H9 (cell line): ENCODE measurements at regions not wholly inside any gene's neighbourhood (a gene's known extent, or its start where the extent isn't known, plus 50 kb on each side); places are given as distances from the start of the nearest gene placed in this dataset.

Experiments used
- DNase-seq: peaks from one replicate; pipeline ENCODE4 v3.0.0-alpha.2; 2017
- H2AFZ ChIP-seq: one replicate; pipeline ENCODE4 v1.6.1; 2013; ENCODE audit warnings: mild to moderate bottlenecking, low read length, control low read depth, moderate library complexity
- H2AK5ac ChIP-seq: 2 replicates; pipeline ENCODE4 v1.6.1; 2013; ENCODE audit warnings: low read length, control low read depth, mixed read lengths; ENCODE audit not compliant: insufficient read length
- H2BK120ac ChIP-seq: one replicate; pipeline ENCODE4 v1.6.1; 2013; ENCODE audit warnings: low read depth, mild to moderate bottlenecking, low read length, control low read depth, inconsistent platforms; ENCODE audit not compliant: poor library complexity, severe bottlenecking
- H2BK12ac ChIP-seq: 2 replicates; pipeline ENCODE4 v1.6.1; 2013; ENCODE audit warnings: low read length, control low read depth, mixed read lengths, low read depth; ENCODE audit not compliant: insufficient read length
- H2BK15ac ChIP-seq: 2 replicates; pipeline ENCODE4 v1.6.1; 2013; ENCODE audit warnings: low read depth, low read length, control low read depth
- H2BK20ac ChIP-seq: one replicate; pipeline ENCODE4 v1.6.1; 2013; ENCODE audit warnings: low read depth, mild to moderate bottlenecking, low read length, control low read depth, inconsistent platforms; ENCODE audit not compliant: poor library complexity, severe bottlenecking
- H2BK5ac ChIP-seq: 2 replicates; pipeline ENCODE4 v1.6.1; 2013; ENCODE audit warnings: low read length, control low read depth, mixed read lengths; ENCODE audit not compliant: insufficient read length
- H3K14ac ChIP-seq: 2 replicates; pipeline ENCODE4 v1.6.1; 2013; ENCODE audit warnings: low read length, control low read depth; ENCODE audit not compliant: insufficient read depth
- H3K18ac ChIP-seq: 2 replicates; pipeline ENCODE4 v1.6.1; 2013; ENCODE audit warnings: low read depth, mild to moderate bottlenecking, mixed read lengths, low read length, control low read depth; ENCODE audit not compliant: insufficient read length
- H3K23ac ChIP-seq: 2 replicates; pipeline ENCODE4 v1.6.1; 2013; ENCODE audit warnings: low read length, control low read depth, mixed read lengths, low read depth; ENCODE audit not compliant: insufficient read length
- H3K23me2 ChIP-seq: 2 replicates; pipeline ENCODE4 v1.6.1; 2013; ENCODE audit warnings: low read depth, mild to moderate bottlenecking, mixed read lengths, low read length, control low read depth; ENCODE audit not compliant: insufficient read length, poor library complexity, severe bottlenecking
- H3K27ac ChIP-seq: 2 replicates; pipeline ENCODE4 v1.5.1; 2013; ENCODE audit warnings: low read length, control low read depth, mixed read lengths, low read depth; ENCODE audit not compliant: insufficient read length
- H3K27me3 ChIP-seq: 2 replicates; pipeline ENCODE4 v1.6.1; 2013; ENCODE audit warnings: low read length, control low read depth, inconsistent platforms; ENCODE audit not compliant: insufficient read depth
- H3K4ac ChIP-seq: 2 replicates; pipeline ENCODE4 v1.6.1; 2013; ENCODE audit warnings: low read depth, mild to moderate bottlenecking, control low read depth, inconsistent platforms, low read length, moderate library complexity
- H3K4me1 ChIP-seq: 2 replicates; pipeline ENCODE4 v1.6.1; 2013; ENCODE audit warnings: low read length, control low read depth, inconsistent platforms; ENCODE audit not compliant: insufficient read depth
- H3K4me2 ChIP-seq: 2 replicates; pipeline ENCODE4 v1.6.1; 2013; ENCODE audit warnings: low read length, control low read depth, mixed read lengths; ENCODE audit not compliant: insufficient read length, insufficient read depth
- H3K56ac ChIP-seq: 2 replicates; pipeline ENCODE4 v1.6.1; 2013; ENCODE audit warnings: low read depth, mild to moderate bottlenecking, mixed read lengths, low read length, control low read depth; ENCODE audit not compliant: insufficient read length
- H3K79me1 ChIP-seq: 2 replicates; pipeline ENCODE4 v1.6.1; 2013; ENCODE audit warnings: low read depth, mild to moderate bottlenecking, moderate library complexity, low read length, control low read depth, inconsistent platforms; ENCODE audit not compliant: insufficient read depth, poor library complexity, severe bottlenecking
- H3K79me2 ChIP-seq: 2 replicates; pipeline ENCODE4 v1.6.1; 2013; ENCODE audit warnings: low read length, control low read depth, inconsistent platforms; ENCODE audit not compliant: insufficient read depth
- H3K9ac ChIP-seq: 2 replicates; pipeline ENCODE4 v1.6.1; 2013; ENCODE audit warnings: low read length, control low read depth, mixed read lengths; ENCODE audit not compliant: insufficient read length; ENCODE audit errors: extremely low read depth
- H3K9me3 ChIP-seq: one replicate; pipeline ENCODE4 v1.6.1; 2013; ENCODE audit warnings: low read depth, low read length, inconsistent platforms; ENCODE audit not compliant: control insufficient read depth
- H3T11ph ChIP-seq: one replicate; pipeline ENCODE4 v1.6.1; 2013; ENCODE audit warnings: mild to moderate bottlenecking, low read length, control low read depth, inconsistent platforms
- H4K20me1 ChIP-seq: one replicate; pipeline ENCODE4 v1.6.1; 2013; ENCODE audit not compliant: control insufficient read depth, insufficient read length, insufficient read depth
- H4K5ac ChIP-seq: 2 replicates; pipeline ENCODE4 v1.6.1; 2013; ENCODE audit warnings: low read depth, mild to moderate bottlenecking, mixed read lengths, low read length, control low read depth; ENCODE audit not compliant: insufficient read length
- H4K8ac ChIP-seq: replicated peaks from 2 replicates; pipeline ENCODE4 v1.6.1; 2013; ENCODE audit warnings: low read length, control low read depth, mixed read lengths, low read depth; ENCODE audit not compliant: insufficient read length
- H4K91ac ChIP-seq: 2 replicates; pipeline ENCODE4 v1.6.1; 2013; ENCODE audit warnings: low read depth, mild to moderate bottlenecking, moderate library complexity, mixed read lengths, low read length, control low read depth; ENCODE audit not compliant: insufficient read length
- H3K27ac Mint-ChIP-seq, 3 experiments: 2 replicates in 2 of 3; 3 replicates in 1 of 3; pipeline ENCODE4 v1.8.0; 2020 to 2021; ENCODE audit warnings: mixed read lengths in 3 of 3, mild to moderate bottlenecking in 1 of 3, moderate library complexity in 1 of 3
- H3K27me3 Mint-ChIP-seq: 2 replicates; pipeline ENCODE4 v1.8.0; 2021; ENCODE audit warnings: low read depth, mild to moderate bottlenecking, moderate library complexity, mixed read lengths
- H3K36me3 Mint-ChIP-seq, 3 experiments: 2 replicates in 2 of 3; 3 replicates in 1 of 3; pipeline ENCODE4 v1.8.0; 2020 to 2021; ENCODE audit warnings: low read depth in 3 of 3, mixed read lengths in 3 of 3; ENCODE audit not compliant: insufficient read depth in 1 of 3
- H3K4me1 Mint-ChIP-seq, 2 experiments: 2 replicates each; pipeline ENCODE4 v1.8.0; 2020; ENCODE audit warnings: mixed read lengths in 2 of 2
- H3K4me3 Mint-ChIP-seq, 2 experiments: 2 replicates in 1 of 2; 3 replicates in 1 of 2; pipeline ENCODE4 v1.8.0; 2020 to 2021; ENCODE audit warnings: mild to moderate bottlenecking in 2 of 2, mixed read lengths in 2 of 2, moderate library complexity in 1 of 2
- H3K9me3 Mint-ChIP-seq, 2 experiments: 2 replicates in 1 of 2; 3 replicates in 1 of 2; pipeline ENCODE4 v1.8.0; 2020; ENCODE audit warnings: mild to moderate bottlenecking in 2 of 2, mixed read lengths in 2 of 2, moderate library complexity in 1 of 2
- WGBS: extraction: QIAGEN DNeasy Blood & Tissue Kit; methylation state at CpG from one replicate; pipeline ENCODE4 v1.1.7; 2013; ENCODE audit warnings: missing lambda C conversion rate, low lambda C conversion rate, mixed read lengths; ENCODE audit not compliant: insufficient read length; ENCODE audit errors: extremely low coverage; 5-methylcytosine and 5-hydroxymethylcytosine counted together
- TF ChIP-seq, protein P1 (sequence below): fragments of 200-600 bp; sonication (generic); conservative IDR thresholded peaks from 3 replicates; pipeline ENCODE4 v1.8.0; 2021; ENCODE audit warnings: antibody characterized with exemption, mild to moderate bottlenecking

DNA sequence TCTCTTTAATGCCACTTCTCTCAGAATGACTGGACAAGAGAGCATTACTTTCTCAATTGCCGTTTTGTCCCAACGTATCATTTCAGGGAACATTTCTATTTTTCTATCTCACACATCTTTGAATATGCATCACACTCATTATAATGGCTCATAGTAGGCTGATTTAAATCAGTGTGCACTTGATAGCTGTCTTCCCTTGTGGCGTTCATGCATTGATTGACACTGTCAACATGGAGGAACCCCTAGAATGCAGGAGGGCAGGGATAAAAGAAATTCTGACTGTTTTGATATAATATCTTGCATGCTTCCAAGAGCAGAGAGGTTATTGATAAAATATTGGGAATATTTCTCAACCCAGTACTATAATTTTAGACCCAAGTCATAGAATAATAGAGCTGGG, 1528.9 kb upstream of the FLRT2 start:
- Histone ChIP-seq H3K9ac (no peak overlapping the region), H4K8ac (no peak overlapping the region), H2BK120ac (no peak overlapping the region), H3K27me3 (no peaks in the 10 kb centered on the region), H3K9me3 (no peaks in the 10 kb centered on the region), H3K79me2 (no peaks in the 10 kb centered on the region), H2BK20ac (no peak overlapping the region), H4K5ac (no peak overlapping the region), H3K4ac (no peak overlapping the region), H4K91ac (no peak overlapping the region), H2BK15ac (no peak overlapping the region), H3K23me2 (no peaks in the 10 kb centered on the region), H3K4me2 (no peak overlapping the region), H2AFZ (no peak overlapping the region), H3K14ac (no peak overlapping the region), H2AK5ac (no peak overlapping the region), H3K27ac (no peak overlapping the region), H4K20me1 (no peaks in the 10 kb centered on the region), H2BK5ac (no peak overlapping the region), H3K79me1 (no peaks in the 10 kb centered on the region), H3K18ac (no peak overlapping the region), H2BK12ac (no peak overlapping the region), H3K23ac (no peak overlapping the region), H3T11ph (no peak overlapping the region), H3K56ac (no peak overlapping the region), H3K4me1 (no peaks in the 10 kb centered on the region)
- Mint-ChIP-seq H3K27me3 (no peaks in the 10 kb centered on the region), H3K4me1 (peaks cover 0 to 4% of the 10 kb centered on the region in 2 experiments; a peak in 2 of 4 replicates), H3K27ac (no peak overlapping the region), H3K4me3 (no peak overlapping the region), H3K36me3 (peaks cover 0 to under 1% (median 0%) of the 10 kb centered on the region in 3 experiments; a peak in 2 of 7 replicates), H3K9me3 (no peaks in the 10 kb centered on the region; a peak in 2 of 5 replicates)
- no peak for DNase-seq
- TF ChIP-seq, protein P1, sequence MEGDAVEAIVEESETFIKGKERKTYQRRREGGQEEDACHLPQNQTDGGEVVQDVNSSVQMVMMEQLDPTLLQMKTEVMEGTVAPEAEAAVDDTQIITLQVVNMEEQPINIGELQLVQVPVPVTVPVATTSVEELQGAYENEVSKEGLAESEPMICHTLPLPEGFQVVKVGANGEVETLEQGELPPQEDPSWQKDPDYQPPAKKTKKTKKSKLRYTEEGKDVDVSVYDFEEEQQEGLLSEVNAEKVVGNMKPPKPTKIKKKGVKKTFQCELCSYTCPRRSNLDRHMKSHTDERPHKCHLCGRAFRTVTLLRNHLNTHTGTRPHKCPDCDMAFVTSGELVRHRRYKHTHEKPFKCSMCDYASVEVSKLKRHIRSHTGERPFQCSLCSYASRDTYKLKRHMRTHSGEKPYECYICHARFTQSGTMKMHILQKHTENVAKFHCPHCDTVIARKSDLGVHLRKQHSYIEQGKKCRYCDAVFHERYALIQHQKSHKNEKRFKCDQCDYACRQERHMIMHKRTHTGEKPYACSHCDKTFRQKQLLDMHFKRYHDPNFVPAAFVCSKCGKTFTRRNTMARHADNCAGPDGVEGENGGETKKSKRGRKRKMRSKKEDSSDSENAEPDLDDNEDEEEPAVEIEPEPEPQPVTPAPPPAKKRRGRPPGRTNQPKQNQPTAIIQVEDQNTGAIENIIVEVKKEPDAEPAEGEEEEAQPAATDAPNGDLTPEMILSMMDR, result no peak
- WGBS, result no CpG with 5 or more reads among the region's 3 CpGs
